GM12892 (cell line): ENCODE measurements at regions not wholly inside any gene's neighbourhood (a gene's known extent, or its start where the extent isn't known, plus 50 kb on each side); places are given as distances from the start of the nearest gene placed in this dataset.

Source experiments
- DNase-seq: peaks from one replicate; pipeline ENCODE4 v3.0.0; 2011; ENCODE audit not compliant: insufficient read length
- FAIRE-seq: peaks from 2 replicates; lab custom pipeline; 2011; peaks lifted over from hg19 to GRCh38; lab: Jason Lieb, UNC
- POLR2A ChIP-seq: IDR thresholded peaks from 2 replicates; pipeline ENCODE4 v1.6.1; 2011; ENCODE audit warnings: low read depth, low read length, control low read depth
- POLR2AphosphoS5 ChIP-seq: IDR thresholded peaks from 2 replicates; pipeline ENCODE4 v1.6.1; 2011; ENCODE audit warnings: low read depth, low read length, control low read depth
- TAF1 ChIP-seq: IDR thresholded peaks from 2 replicates; pipeline ENCODE4 v1.6.1; 2011; ENCODE audit warnings: low read depth, mild to moderate bottlenecking, control low read depth, low read length, borderline replicate concordance

DNA sequence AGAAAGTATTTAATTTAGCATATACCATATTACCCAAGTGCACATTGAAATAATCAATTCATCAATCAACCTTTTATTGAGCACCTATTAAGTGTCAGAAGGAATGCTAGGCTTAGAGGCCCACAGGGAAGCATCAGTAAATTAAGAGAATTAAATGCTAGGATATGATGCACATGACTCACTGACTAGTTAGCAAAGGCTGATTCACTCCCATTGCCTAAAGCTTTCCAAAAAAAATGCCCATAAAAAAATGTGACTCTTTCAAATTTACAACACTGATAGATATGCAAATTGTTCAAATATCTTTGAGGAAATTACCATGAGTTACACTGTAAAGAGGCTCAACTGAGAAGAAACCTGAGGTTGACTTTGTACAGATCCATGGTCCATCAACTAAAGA, 883.3 kb downstream of the CDH11 start:
- TF ChIP-seq POLR2A: no peak
- no peak for TF ChIP-seq TAF1
- TF ChIP-seq POLR2AphosphoS5: no peak
- DNase-seq: no peak
- FAIRE-seq: no peak

DNA sequence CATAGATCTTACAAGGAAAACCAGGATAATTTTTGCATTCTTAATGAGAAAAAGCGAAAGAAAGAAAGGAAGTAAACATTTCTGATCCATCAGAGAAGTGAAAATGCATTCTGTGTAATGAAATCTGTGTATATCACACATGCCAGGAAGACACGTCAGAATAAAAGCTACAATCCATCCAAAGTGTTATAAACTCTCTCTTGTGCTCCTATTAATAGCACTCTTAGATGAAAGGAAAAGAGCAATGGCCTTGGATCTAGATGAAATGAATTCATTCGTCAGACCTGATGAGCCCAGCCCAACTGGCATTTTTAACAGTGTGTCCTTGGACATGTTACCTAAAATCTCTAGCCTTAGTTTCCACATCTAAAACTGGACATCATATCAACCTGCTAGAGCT, 885.5 kb downstream of the CDH11 start:
- DNase-seq (no peak), FAIRE-seq (no peak)
- TF ChIP-seq POLR2A (no peak), POLR2AphosphoS5 (no peak), TAF1 (no peak)

DNA sequence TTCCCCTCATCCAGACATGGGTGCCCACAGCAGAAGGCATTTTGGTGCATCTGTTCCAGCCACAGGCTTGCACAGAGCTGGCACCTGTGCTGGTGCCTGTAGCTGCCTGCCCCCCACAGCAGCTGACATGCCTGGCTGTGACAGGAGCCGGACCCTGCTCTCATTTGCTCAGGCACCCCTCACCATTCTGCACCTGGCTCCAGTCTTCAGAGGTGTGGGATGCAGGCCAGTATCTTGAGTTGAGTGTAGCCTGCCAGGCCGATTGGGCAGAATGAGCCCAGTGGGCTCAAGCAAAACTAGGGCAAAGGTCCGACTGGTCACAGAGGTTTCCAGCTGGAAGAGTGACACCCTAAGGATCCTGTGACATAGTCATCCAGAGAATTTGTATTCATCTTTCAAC, 887.7 kb downstream of the CDH11 start:
- FAIRE-seq: no peak

DNA sequence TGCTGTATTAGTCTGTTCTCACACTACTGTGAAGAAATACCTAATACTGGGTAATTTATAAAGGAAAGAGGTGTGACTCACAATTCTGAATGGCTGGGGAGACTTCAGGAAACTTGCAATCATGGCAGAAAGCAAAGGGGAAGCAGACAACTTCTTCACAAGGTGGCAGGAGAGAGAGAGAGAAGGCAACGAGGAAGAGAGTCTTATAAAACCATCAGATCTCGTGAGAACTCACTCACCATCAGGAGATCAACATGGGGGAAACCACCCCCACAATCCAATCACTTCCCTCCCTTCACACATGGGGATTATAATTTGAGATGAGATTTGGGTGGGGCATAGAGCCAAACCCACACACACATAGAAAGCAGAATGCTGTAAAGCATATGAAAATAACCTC, 896.2 kb downstream of the CDH11 start:
- FAIRE-seq (no peak), DNase-seq (no peak)
- TF ChIP-seq POLR2A (no peak), TAF1 (no peak), POLR2AphosphoS5 (no peak)

More for the DNA sequence above, 887.7 kb downstream of the CDH11 start:
- no peak for DNase-seq
- TF ChIP-seq POLR2AphosphoS5: no peak
- no peak for TF ChIP-seq POLR2A
- TF ChIP-seq TAF1: no peak

DNA sequence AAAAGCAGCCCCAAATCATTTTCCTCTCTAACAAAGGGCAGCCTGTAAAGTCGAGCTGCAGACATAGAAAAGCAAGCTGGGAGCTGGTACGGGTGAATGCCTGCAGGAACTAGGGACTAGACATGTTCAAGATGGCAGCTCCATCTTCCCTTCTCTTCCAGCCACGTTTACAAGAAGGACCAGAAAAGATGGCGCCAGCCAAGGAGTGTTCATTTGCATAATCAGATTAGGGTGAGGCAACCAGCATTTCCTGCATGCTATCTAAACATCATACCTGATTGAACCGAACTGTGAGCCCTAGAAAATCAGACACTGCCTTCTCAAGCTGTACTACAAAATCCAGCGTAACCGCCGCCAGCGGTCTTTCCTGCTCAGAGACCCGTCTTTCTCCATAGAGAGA, 896.8 kb downstream of the CDH11 start:
- no peak for FAIRE-seq
- TF ChIP-seq TAF1 (no peak), POLR2A (no peak), POLR2AphosphoS5 (no peak)
- no peak for DNase-seq

DNA sequence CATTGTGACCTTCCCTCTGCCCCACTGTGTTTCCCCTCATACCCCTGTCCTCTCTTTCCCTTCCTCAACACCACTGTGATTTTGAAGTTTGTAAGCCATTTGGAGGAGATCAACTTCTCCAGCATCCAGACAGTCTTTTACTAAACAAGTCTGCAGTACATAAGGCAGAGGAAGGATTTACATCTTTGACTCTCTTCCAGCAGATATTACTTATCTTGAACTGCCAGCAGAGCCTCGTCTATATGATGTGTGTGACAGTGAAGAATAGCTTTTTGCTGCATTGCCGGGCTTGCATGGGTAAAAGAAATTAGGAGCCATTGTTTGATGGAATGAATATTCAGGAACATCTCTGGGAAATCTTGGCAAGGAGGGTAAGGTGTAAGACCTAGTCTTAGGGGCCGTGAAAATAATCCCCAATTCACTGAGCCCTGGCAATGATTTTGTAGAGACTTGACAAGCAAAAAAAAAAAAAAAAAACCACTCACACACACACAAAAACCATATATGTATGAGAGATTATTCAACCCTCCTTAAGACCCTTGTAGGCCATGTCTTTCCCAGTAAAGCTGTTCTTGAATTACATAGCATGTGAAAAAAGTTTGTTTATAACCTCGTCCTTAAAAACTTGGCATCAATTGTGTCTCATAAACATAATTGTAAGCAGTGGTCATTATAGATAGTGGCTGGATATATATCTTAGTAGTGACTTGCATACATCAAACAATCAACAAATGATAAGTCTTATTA, 903.9 kb downstream of the CDH11 start:
- no peak for TF ChIP-seq POLR2A
- TF ChIP-seq POLR2AphosphoS5: no peak
- no peak for TF ChIP-seq TAF1
- FAIRE-seq (no peak), DNase-seq (no peak)

DNA sequence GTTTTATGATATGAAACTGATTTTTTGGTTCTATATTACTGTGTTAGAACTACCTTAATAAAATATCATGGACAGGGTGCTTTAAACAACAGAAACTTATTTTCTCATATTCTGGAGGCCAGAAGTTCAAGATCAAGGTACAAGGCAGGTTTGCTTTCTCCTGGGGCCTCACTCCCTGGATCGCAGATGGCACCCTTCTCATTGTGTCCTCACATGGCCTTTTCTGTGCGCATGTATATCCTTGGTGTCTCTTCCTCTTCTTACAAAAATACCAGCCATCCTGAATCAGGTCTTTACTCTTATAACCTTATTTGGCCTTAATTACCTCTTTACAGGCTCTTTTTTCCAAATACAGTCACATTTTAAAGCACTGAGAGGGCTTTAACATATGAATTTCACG, 906.1 kb downstream of the CDH11 start:
- TF ChIP-seq POLR2AphosphoS5 (no peak), POLR2A (no peak), TAF1 (no peak)
- FAIRE-seq (no peak), DNase-seq (no peak)

DNA sequence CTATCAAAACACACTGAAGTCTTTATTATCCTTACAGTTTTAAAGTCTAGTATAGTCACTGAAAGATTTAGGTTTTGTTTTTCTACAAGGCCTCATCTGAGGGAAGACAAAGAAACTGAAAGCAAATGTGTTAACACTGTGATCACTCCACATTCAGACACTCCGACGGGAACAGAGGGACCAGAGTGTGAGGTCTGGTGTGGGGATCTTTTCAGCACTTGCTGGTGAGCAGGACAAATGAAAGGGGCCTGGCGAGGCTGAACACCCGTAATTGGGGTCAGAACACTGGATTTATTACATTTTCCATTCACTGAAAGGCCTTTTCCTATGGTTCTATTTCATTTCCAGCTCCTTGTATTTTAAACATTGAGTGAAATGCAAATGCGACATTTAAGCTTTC, 910.5 kb downstream of the CDH11 start:
- TF ChIP-seq TAF1: no peak
- no peak for TF ChIP-seq POLR2AphosphoS5
- TF ChIP-seq POLR2A: no peak
- no peak for DNase-seq
- no peak for FAIRE-seq

DNA sequence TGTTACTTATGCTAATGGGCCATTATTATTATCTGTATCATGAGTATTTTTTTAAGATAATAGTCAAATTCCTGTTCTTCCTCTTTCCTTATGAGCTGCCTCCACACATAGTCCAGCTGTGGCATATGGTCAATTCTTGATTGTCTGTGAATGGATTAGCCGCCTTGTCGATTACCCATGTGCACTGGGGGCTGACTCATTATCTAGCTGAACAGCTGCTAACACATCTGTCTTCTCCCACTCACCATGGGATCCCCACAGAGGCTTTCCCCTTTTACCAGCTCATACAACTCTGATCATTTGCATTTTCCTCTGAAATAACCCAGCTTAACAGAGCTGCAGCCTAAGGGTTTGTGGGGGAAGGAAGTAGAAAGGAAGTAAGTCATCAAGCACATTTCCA, 915.0 kb downstream of the CDH11 start:
- TF ChIP-seq POLR2A (no peak), POLR2AphosphoS5 (no peak), TAF1 (no peak)
- no peak for FAIRE-seq

DNA sequence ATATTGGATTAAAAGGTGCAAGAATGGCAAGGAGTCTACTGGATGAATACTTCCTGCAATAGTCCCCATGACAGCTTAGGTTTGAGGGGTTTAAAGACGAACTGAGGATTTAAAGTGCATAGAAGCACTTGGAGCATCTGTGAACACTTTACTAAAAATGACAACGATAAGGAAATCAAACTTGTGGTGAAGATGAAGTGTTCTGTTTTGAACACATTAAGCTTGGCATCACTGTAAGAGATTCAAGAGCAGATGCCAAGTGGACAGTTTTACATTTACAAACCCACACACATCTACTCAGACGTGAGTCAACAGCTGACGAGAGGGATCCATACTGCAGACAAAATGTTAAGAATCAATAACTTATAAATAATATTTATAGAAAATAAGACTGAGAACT, 918.7 kb downstream of the CDH11 start:
- no peak for FAIRE-seq
- DNase-seq: no peak
- TF ChIP-seq POLR2AphosphoS5 (no peak), POLR2A (no peak), TAF1 (no peak)

More for the DNA sequence above, 915.0 kb downstream of the CDH11 start:
- DNase-seq: no peak

DNA sequence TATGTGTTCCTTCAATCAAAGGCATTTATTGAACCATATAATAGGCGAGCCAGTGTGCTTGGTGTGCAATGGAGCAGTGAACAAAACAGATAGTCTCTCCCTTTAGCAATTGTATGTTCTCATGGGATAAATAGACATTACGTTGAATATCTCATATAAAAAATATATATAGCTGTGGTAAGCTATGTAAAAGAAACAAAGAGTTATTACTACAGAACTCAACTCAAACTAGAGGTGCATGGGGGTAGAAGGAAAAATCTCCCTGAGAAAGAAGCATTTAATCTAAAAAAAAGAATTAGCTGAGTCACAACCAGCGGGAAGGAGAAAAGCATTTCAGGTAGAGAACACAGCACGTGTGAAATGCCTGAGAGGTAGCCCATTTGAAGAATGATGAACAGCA, 919.3 kb downstream of the CDH11 start:
- FAIRE-seq: no peak
- TF ChIP-seq POLR2AphosphoS5 (no peak), POLR2A (no peak), TAF1 (no peak)
- no peak for DNase-seq

DNA sequence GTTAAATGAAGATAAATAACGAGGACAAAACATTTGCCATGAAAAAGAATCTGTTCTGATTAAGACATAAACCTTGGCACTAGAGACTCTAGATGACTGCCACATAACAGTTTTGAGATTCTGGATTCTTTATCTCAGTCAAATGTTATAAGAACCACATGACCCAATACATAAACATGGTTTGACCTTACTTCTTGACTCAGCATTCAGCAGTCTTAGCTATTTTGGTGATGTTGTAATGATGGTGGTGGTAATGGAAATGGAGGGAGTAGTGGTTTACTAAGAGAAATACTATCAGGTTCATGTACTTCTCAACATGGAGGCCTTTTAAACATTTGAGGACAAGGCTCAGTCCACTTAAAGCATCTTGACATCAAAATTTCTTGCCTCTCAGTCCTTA, 925.4 kb downstream of the CDH11 start:
- DNase-seq (no peak), FAIRE-seq (no peak)
- no peak for TF ChIP-seq POLR2AphosphoS5
- no peak for TF ChIP-seq POLR2A
- TF ChIP-seq TAF1: no peak

DNA sequence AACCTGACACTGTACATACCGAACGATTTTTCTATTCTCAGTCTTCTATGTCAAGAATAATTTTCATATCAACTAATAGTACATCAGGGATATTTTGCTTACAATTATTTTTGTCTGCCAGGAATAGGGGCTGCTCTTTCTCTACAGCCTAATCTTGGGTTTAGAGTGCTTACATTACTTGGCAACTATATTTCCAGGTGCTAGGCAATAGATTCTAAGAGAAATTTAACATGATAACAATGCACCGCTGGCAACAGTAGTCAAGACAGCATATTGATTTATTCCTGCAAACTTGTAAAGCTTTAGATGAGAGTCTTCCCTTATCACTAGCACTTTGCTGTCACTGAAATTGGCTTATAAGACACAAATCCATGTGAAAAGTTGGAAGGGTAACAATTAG, 935.9 kb downstream of the CDH11 start:
- DNase-seq (no peak), FAIRE-seq (no peak)
- TF ChIP-seq POLR2A (no peak), POLR2AphosphoS5 (no peak), TAF1 (no peak)

DNA sequence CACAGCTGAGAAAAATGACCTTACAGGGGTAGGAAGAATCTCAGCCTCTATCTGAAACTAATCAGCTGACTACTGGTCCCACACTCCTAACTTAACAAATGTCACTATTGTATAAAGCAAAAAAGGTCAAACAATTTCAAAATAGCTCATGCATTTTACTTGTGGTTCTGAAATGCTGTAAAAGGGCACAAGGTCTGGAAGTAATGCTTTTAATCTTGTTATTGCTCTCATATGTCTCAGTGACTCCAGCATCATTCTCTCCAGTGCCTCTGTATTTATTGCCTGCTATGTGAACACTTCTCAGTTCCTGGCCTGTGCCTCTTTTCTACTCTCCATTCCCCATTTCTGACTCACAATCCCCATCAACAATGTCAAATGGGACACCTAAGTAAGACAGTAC, 937.7 kb downstream of the CDH11 start:
- TF ChIP-seq TAF1 (no peak), POLR2A (no peak), POLR2AphosphoS5 (no peak)
- FAIRE-seq: no peak
- no peak for DNase-seq
